Liver (tissue), 3 donors: ENCODE measurements at regions not wholly inside any gene's neighbourhood (a gene's known extent, or its start where the extent isn't known, plus 50 kb on each side); places are given as distances from the start of the nearest gene placed in this dataset.

Source experiments
- CTCF ChIP-seq: fragments of 150-350 bp; IDR thresholded peaks from 2 replicates; pipeline ENCODE4 v1.5.1; 2017; ENCODE audit warnings: improper control_type of control experiment, low read depth, low read length; ENCODE audit not compliant: missing input control
- GABPA ChIP-seq, 2 donors: IDR thresholded peaks in 1 of 2; conservative IDR thresholded peaks in 1 of 2; 2 replicates each; pipeline ENCODE4 v1.6.1; 2016; ENCODE audit warnings: antibody characterized with exemption in 2 of 2, mild to moderate bottlenecking in 1 of 2, moderate library complexity in 1 of 2
- donor health status: healthy.
- donor health status: healthy.

DNA sequence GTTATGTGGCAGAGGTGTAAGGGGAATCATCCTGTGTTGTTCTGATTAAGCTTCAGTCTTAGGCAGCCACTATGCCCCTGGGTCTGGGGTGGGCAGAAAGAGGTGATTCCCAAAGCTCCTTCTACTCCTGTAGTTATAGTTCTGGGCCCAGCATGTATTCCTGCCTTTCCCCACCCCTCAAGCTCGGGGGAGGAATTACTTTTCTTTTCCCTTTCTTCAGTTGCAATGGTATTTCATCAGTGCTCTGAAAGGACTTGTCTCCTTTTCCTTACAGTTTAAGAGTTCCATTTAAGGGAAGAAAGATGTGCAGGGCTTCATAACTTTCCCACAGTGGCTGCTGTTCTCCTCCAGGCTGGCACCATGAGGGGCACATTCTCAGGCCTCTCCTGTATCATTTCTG is 94.2 kb downstream of the MTPAP start:
- TF ChIP-seq CTCF (no peak), GABPA (IDR thresholded peaks at IDR 0.05 in 1 of 2, conservative IDR thresholded peaks at IDR 0.05 in 1 of 2) (no peak)
